HK-2 (cell line): ENCODE measurements at regions not wholly inside any gene's neighbourhood (a gene's known extent, or its start where the extent isn't known, plus 50 kb on each side); places are given as distances from the start of the nearest gene placed in this dataset.

Experiments
- DNase-seq: peaks from one replicate; pipeline ENCODE4 v3.0.0-alpha.2; 2018; ENCODE audit not compliant: unreplicated experiment

DNA sequence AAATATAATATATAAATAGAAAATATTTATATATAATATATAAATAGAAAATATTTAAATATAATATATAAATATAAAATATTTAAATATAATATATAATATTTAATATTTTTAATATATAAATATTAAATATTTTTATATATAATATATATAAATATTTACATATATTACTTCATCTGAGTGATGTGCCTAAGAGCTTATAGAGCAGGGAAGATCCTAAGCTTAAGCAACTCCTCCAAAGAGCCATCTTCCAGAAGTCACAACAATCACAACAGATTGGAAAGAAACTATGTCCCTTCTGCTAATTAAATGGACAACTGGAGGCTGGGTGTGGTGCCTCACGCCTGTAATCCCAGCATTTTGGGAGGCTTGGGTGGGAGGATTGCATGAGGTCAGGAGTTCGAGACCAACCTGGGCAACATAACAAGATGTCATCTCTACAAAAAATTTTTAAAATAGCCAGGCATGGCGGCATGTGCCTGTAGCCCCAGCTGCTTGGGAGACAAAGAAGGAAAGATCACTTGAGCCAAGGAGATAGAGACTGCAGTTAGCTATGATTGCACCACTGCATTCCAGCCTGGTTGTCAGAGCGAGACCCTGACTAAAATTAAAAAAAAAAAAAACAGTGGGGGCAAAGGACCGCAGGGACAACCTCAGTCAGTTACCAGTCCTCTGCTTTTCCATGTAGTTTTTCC lies 198.7 kb downstream of the SKIDA1 start:
- DNase-seq, result no peak

DNA sequence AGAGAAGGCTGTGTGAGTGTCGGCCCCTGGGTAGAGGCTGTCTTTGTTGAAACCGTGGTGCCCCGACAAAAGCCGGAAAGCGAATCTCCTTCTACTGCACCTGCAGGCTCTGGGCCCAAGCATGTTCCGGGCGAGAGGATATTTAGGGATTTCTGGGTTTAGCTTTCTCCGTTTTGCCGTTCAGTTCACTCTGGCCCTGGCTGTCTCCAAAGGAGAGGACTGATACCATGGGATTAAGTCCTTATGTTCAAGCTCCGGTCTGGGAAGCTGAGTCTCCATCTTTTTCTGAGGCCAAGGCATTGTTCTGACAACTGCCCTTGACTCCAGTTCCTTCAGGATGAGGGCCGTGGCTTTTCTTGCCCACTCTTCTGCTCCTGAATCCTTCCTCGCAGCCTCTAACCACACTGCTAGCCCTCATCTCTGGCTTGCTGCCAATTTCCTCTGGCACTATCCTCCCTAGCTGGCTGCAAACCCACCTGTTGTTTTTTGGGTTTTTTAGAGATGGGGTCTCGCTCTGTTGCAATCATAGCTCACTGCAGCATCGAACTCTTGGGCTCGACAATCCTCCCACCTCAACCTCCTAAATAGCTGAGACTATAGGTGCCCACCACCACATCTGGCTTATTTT lies 206.8 kb downstream of the SKIDA1 start:
- no peak for DNase-seq

DNA sequence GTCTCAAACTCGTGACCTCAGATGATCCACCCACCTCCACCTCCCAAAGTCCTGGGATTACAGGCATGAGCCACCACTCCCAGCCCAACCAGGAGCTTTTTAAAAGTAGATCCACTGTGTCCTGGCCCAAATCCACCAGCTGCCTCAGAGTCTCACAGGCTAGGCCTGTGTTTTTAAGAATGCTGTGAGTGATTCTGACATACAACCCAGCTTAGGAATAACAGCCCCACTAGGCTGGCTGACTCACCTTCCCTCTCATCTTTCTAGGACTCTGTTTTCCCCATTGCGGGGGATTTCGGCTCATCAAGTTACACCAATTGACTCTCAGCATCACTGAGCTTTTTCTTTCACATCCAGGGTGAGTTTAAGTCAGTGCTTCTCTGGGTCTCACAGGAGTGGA lies 207.6 kb downstream of the SKIDA1 start:
- no peak for DNase-seq

DNA sequence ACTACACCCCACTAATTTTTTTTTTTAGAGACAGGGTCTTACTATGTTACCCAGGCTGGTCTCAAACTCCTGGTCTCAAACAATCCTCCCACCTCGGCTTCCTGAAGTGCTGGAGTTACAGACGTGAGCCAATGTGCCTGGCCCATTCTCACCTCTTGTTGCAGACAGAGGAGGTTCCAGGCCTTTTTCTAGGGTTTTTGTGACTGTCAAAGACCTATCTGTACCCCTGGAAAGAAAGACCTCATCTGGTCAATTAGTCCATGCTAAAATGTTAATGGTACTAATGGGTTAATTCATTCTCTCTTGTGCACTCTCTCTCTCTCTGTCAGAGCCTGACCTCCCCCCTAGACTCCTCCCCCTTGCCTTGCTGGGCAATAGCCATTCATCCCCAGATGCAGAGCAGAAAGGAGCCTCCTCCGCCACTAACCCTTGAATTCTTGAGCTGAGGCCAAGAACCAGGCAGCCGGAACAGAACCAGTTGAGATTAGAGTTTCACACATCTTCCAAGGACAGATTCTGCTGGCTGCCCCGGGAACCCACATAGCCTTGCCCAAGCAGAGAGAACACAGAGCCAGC lies 209.7 kb downstream of the SKIDA1 start:
- peak; percentile 79 for DNase-seq

DNA sequence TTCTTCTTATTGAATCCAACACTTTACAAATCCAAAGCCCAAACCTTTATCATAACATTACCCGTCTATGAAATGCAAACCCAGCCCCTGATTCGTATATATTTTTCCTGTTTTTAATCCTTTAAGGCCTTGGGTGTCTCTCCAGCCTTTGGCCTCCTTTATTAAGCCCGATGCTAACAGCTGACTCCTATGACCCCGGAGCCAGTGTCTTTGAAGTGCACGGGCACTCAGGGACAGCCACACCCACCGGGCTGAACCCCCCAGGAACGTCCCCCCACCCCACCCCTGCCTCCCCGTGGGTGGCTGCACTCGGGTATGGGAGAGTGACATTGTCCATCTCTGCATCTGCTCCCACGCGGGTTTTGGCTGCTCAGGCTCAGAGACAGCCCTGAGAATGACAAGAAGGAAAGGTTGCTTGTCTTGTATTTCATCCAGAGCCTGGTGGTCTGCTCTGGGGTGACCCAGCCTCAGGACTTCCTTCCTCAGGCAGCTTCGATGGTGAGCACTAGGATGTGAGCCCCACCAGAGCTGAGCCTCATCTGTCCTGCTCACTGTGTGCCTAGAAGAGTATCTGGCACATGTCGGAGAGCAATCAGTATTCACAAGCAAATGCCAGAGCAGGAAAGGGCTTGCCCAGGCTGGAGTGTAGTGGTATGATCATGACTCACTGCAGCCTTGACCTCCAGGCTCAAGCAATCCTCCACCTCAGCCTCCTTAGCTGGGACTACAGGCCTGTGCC lies 210.4 kb downstream of the SKIDA1 start:
- peak; percentile 62 for DNase-seq

DNA sequence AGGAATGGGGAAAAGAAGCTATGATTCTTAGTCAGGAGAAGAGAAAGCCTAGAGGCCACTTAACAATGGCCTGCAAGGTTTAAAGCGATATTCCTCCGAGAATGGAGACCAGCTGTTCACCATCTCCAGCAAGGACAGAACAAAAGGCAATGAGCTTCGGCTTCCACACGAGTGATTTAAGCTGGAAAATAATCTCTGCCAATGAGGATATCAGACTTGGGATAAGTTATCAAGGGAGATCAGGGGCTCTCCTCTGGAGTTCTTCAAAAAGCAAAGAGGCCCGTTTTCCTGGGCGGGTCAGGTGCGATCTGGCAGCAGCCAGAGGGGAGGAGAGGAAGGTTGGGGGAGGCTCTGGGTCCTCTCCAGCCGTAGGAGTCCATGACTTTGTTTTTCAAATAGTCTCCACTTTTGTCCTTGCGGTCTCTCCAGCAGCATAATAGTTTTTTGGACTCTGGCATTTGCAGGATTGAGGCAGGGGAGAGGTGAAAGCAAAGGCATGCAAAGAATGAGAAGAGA lies 211.3 kb downstream of the SKIDA1 start:
- no peak for DNase-seq

DNA sequence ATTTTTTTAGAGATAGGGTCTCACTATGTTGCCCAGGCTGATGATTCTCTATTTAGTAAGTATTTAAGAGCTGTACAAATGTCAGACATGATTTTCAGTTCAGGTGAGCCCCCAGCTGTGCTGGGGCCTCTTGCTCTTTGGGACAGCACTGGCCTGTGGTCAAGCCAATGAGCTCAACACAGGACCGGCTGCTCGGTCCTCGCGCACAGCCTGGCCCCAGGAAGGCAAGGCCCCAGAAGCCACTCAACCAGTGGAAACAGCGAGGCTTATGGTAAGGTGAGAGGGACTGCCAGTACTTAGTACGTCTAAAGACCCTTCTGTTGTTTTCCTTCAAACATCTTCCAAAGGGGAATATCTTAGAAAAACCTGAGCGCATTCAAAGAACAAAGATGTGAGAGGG lies 211.8 kb downstream of the SKIDA1 start:
- no peak for DNase-seq

DNA sequence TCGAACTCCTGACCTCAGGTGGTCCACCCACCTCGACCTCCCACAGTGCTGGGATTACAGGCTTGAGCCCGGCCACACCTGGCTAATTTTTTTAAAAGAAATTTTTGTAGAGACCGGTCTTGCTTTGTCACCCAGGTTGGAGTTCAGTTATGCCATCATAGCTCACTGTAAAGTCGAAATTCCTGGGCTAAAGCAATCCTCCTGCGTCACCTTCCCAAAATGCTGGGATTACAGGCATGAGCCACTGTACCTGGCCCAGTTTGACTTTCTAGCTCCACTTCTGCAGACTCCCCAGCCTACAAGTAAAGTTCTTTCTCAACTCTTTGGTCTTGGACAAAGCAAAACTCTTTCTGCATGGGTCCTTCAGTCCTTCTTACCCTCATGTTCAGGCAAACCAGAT lies 214.1 kb downstream of the SKIDA1 start:
- no peak for DNase-seq

DNA sequence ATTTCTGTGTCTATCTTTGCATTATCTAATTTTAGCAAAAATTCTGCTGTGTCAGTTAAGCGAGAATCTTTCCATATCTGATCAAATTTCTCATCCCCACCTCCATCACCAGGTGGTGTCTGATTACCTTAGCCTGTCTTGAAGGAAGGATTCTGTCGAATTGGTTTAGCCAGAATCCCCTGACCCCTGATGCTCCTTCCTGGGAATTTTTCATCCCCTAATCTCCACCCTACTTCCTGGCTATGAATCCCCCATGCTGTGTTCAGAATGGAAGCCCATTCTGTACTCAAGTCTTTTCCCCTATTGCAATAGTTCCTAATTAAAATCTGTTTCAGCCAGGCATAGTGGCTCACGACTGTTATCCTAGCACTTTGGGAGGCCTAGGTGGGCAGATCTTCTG lies 216.1 kb downstream of the SKIDA1 start:
- no peak for DNase-seq

DNA sequence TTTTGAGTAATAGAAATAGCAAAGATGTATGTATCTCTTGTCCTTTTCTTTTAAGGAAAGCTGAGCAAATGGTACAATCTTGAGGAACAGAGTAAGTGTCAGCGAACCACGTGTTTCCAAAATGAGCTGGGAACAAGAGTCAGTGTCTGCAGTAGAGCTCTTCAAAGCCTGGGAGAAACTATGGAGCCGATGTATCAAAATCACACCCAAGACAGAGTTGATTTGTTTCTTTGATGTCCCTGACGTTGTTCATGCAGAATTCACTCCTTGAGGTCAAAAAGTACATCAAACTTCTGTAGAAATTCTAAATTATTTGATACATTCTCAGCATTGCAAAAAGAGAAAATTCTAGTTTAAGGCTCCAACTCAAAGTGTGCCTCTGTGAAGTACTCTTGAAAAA lies 216.5 kb downstream of the SKIDA1 start:
- no peak for DNase-seq

DNA sequence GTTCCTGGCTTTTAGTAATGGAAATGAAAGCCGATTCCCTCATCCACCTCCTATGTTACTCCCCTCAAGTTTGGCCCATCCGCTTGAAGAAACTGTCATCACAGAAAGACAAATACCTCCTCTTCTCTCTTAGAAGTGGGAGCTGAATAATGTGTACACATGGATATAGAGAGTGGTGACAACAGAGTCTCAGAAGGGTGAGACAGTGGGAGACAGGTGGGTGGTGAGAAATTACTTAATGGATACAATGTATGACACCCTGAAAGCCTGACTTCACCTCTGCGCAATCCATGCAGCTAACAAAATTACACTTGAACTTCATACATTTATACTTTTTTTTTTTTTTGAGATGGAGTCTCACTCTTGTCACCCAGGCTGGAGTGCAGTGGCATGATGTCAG lies 217.5 kb downstream of the SKIDA1 start:
- DNase-seq, result no peak

DNA sequence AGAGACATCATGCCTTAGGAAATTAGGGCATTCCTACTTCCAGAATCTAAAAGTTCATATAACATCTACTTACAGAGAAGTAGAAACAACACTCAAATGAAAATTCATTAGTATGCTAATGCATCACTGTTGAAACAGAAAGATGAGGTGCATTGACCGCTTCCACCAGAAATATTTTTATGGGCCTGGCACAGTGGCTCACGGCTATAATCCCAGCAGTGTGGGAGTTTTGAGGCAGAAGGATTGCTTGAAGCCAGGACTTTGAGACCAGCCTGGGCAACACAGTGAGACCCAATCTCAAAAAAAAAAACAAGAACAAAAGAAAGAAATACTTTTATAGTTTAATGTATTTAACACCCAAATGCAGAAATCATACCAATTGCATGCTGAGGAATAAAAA lies 220.9 kb downstream of the SKIDA1 start:
- no peak for DNase-seq

DNA sequence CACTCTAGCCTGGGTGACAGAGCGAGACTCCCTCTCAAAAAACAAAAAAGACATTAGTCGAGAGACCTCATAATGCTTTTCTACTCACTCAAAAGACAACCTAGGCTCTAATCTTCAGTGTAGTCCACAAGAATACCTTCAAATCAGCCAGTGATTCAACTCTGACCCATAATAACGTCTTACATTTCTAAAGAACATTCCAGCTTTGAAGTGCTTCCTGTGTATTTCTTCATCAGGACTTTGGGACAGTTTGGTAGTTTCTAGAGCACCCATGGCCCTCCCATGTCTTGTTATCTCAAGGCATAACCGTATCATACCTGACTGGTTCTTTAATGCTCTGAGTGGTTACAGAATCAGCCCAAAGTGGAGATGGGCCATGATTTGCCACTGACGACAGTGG lies 221.3 kb downstream of the SKIDA1 start:
- DNase-seq, result no peak

DNA sequence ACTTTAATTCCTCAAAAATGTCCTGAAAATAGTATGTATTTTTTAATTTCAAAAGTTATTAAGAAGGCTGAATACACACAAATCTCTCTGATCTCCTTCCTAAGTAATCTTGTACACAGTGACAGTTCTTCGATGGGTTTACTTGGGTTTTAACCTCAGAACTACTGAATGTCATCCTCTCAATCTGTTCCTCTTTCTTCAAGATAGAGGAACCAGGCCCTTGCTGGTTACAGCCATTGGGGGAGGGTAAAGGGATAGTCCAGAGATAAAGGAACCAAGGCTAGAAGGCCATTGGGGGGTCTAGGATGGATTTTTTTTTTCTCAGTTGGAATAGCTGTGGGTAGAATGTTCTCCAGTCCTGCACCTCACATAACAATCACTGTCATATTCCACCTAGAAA lies 224.9 kb downstream of the SKIDA1 start:
- DNase-seq, result no peak

DNA sequence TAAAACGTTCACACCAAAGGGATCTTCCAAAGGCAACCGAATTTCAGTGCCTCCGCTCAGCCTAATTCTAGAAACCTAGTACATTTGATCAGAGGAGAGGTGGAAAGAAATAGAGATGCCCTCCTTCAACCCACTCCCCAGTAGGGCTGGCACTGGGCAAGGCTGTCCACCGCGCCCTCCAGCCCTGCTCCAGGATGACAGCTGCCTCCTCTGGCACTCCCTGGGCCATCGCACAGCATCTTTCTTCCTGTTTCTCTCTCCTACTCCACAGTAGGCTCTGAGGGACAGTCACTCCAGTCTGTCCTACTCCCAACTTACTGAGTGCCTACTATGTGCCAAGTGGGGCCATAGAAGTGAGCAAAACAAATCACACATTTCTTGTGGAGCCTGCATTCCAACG lies 226.2 kb downstream of the SKIDA1 start:
- no peak for DNase-seq

DNA sequence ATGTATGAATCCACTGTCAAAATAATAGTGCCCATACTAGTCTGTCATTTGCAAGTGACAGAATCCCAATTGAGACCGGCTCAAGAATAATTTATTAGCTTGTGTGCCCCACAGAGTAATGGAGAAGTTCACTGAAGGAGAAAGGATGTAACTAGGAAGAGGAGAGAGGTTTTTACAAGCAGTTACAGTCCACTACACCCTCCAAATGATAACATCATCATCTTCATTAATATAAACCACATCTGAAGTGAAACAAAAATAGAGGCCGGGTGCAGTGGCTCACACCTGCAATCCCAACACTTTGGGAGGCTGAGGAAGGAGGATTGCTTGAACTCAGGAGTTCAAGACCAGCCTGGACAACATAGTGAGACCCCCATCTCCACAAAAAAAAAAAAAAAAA lies 226.8 kb downstream of the SKIDA1 start:
- no peak for DNase-seq

DNA sequence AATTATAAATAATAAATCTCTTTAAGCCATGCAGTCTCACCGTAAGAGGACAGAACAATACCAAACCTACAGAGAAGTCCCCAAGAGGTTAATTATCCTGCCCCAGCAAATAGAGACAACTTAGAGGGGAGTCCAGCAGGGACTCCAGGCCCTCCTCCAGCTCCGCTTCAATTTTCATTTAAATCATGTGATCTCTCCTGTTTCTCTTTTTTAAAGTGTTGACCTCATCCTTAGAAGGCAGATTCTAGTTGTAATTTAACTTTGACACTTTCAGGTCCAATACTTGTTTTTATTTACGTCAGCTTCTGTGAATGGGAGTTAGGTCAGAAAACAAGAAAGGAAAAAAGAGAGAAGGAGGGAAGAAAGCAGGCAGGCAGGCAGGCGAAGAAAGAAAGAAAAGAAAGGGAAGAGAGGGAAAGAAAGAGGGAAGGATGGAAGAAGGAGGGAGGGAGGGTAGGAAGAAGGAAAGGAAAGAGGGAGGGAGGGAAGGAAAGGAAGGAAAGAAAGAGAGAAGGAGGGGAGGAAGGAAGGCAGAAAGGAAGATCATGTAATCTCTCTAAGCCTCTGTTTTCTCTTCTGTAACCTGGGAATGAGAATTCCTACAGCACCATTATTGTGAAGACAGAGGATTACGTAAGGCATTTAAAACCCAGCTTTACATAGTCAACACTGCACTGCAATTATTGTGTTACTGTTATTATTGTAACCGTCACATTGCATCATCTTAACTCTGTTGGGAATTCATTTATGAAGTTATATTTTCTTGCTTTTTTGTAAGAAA lies 227.7 kb downstream of the SKIDA1 start:
- no peak for DNase-seq

DNA sequence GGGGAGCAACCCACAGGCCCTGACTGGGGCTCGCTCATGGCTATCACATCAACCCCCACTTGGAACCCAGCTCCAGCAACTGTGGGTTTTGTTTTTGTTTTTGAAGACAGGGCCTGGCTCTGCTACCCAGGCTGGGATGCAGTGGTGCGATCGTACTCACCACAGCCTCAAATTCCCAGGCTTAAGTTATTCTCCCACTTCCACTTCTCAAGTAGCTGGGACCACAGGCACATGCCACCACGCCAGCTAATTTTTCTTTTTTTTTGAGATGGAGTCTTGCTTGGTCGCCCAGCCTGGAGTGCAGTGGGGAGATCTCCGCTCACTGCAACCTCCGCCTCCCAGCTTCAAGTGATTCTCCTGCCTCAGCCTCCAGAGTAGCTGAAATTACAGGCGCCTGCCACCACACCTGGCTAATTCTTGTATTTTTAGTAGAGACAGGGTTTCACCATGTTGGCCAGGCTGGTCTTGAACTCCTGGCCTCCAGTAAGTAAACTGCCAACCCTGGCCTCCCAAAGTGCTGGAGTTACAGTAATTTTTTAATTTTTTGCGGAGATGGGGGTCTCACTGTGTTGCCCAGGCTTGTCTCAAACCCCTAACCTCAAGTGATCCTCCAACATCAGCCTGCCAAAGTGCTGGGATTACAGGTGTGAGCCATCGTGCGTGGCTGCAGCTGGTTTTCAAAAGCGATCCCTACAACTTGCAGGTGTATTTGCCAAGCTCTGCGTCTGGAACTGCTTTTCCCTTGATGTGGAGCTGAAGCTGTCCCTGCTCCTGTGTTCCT lies 228.7 kb downstream of the SKIDA1 start:
- no peak for DNase-seq

DNA sequence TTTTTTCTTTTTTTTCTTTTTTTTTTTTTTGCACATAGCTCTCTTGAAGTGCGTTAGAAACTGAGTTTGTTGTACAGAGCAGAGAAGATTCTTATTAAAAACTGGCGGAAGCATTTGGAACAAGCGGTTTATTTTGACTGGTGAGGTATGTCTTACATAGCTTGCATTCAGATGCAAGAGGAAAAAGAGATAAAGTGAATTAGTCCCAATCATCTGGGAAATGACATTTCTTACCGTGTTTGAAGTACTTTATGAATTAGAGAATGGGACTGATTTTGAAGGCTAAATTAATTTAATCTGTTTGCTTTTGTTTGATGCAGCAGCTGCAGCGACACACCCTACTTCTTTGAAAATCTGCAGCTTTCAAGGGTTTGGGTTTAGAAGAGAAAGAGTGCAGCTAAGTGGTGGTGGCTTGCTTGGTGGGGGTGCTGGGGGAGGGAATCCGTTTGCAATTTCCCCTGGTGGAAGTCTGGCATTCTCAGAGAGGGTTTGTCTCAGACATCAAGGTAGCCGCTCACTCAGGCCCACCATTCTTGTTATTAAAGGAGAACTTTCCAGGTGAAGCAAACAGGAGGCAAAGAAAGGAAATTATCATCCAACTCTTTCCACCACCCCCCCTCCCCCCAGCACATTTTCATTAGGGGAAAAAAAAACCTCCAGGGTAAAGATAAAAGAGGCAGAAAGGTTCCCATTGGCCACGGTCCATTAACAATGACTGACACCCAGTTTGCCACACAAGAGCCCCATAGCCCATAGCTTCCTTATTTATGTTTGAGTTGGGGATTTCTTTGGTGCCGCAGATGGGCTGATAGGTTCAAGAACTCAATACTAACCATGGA lies 231.7 kb downstream of the SKIDA1 start:
- DNase-seq, result no peak
